Fibroblast of lung (primary cell): ENCODE measurements at regions not wholly inside any gene's neighbourhood (a gene's known extent, or its start where the extent isn't known, plus 50 kb on each side); places are given as distances from the start of the nearest gene placed in this dataset.
"Not testable (repeated sequence)": the region's sequence is repeated elsewhere in the genome, so short reads cannot be mapped to it uniquely, and the experiment has no call there.

Experiments used
- CTCF ChIP-seq, 2 donors: IDR thresholded peaks in 1 of 2; conservative IDR thresholded peaks in 1 of 2; 1 replicate in 1 of 2; 2 replicates in 1 of 2; pipeline ENCODE4 v1.5.1; 2011 to 2012; ENCODE audit warnings: low read length in 2 of 2, control low read depth in 1 of 2, inconsistent platforms in 1 of 2, low read depth in 1 of 2, mild to moderate bottlenecking in 1 of 2
- EZH2 ChIP-seq: IDR thresholded peaks from 2 replicates; pipeline ENCODE4 v1.5.1; 2012; ENCODE audit warnings: low read length, control low read depth, mild to moderate bottlenecking; ENCODE audit errors: missing control alignments

- not testable (repeated sequence) for TF ChIP-seq CTCF (conservative IDR thresholded peaks at IDR 0.05 in 1 of 2, IDR thresholded peaks at IDR 0.05 in 1 of 2; ENCODE audit: low read depth in 1 of 2, low read length in 2 of 2); EZH2
These were observed 274.4 kb downstream of the GOLGA6L6 start for GRCh38 chr15:20267051-20267730.
